Tibial artery (tissue), 4 donors: ENCODE measurements at regions not wholly inside any gene's neighbourhood (a gene's known extent, or its start where the extent isn't known, plus 50 kb on each side); places are given as distances from the start of the nearest gene placed in this dataset.

ENCODE experiments used
- DNase-seq, 2 donors: peaks; one replicate each; pipeline ENCODE4 v3.0.0-alpha.2; 2019
- H3K27ac ChIP-seq, 2 donors: fragments of 200-600 bp; sonication (generic) in 1 of 2; 1 replicate in 1 of 2; 2 replicates in 1 of 2; pipeline ENCODE4 v1.5.1; 2018 to 2019; ENCODE audit warnings: mild to moderate bottlenecking in 1 of 2
- H3K27me3 ChIP-seq, 2 donors: fragments of 200-600 bp; sonication (generic) in 1 of 2; one replicate each; pipeline versions ENCODE4 v1.5.1 to v1.6.0; 2016 to 2019
- H3K36me3 ChIP-seq, 3 donors: fragments of 200-600 bp; sonication (generic) in 2 of 3; one replicate each; pipeline ENCODE4 v1.5.1; 2016 to 2019; ENCODE audit warnings: mild to moderate bottlenecking in 2 of 3
- H3K4me1 ChIP-seq, 4 donors: fragments of 200-600 bp; sonication (generic) in 2 of 4; 1 replicate in 3 of 4; 2 replicates in 1 of 4; pipeline ENCODE4 v1.5.1; 2016 to 2019
- H3K4me3 ChIP-seq, 2 donors: fragments of 200-600 bp; sonication (generic) in 1 of 2; 1 replicate in 1 of 2; 2 replicates in 1 of 2; pipeline ENCODE4 v1.5.1; 2018 to 2019; ENCODE audit warnings: mild to moderate bottlenecking in 2 of 2
- H3K9me3 ChIP-seq, 3 donors: fragments of 200-600 bp; sonication (generic) in 1 of 3; one replicate each; pipeline ENCODE4 v1.5.1; 2016 to 2019
- CTCF ChIP-seq, 2 experiments: fragments of 200-600 bp in 1 of 2; fragments of 450-650 bp in 1 of 2; IDR thresholded peaks; one replicate each; pipeline ENCODE4 v1.5.1; 2017 to 2019; ENCODE audit warnings: antibody characterized with exemption in 2 of 2, mild to moderate bottlenecking in 1 of 2, moderate library complexity in 1 of 2
- intact Hi-C: fragments of 100-400 bp; cut with DNase I; formaldehyde crosslinking; loops from one replicate; pipeline ENCODE4 v1.15.0; 2023; ENCODE audit warnings: low total_unique reads

DNA sequence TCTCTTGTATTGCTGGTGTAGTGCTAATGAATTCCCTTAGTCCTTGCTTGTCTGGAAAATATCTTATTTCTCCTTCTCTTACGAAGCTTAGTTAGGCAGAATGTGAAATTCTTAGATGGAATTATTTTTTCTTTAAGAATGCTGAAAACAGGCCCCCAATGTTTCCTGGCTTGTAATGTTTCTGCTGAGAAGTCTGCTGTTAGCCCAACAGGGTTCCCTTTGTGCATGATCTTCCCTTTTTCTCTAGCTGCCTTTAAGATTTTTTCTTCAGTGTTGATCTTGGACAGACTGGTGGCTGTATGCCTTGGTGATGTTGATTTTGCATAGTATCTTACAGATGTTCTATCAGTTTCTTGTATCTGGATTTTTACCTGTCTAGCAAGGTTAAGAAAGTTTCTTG lies 191.3 kb upstream of the DMRTA1 start:
- H3K4me1 ChIP-seq, result no peaks in the 10 kb centered on the region
- intact Hi-C loops, result no loop called here
- peaks cover 0 to 27% (median 22%) of the 10 kb centered on the region in 3 donors for H3K9me3 ChIP-seq
- H3K27me3 ChIP-seq, result no peaks in the 10 kb centered on the region
- no peak for DNase-seq
- no peak overlapping the region for H3K27ac ChIP-seq
- no peaks in the 10 kb centered on the region for H3K36me3 ChIP-seq
- no peak for TF ChIP-seq CTCF (IDR thresholded peaks at IDR 0.05)
- H3K4me3 ChIP-seq, result no peak overlapping the region

GRCh38 chr9:22256381-22256780 lies 190.2 kb upstream of the DMRTA1 start:
- H3K27me3 ChIP-seq, result no peaks in the 10 kb centered on the region
- TF ChIP-seq CTCF (IDR thresholded peaks at IDR 0.05), result no peak
- no peaks in the 10 kb centered on the region for H3K4me1 ChIP-seq
- intact Hi-C loops, result no loop called here
- no peak overlapping the region for H3K27ac ChIP-seq
- no peak for DNase-seq
- no peaks in the 10 kb centered on the region for H3K36me3 ChIP-seq
- peaks cover 0 to 22% (median 17%) of the 10 kb centered on the region in 3 donors for H3K9me3 ChIP-seq
- H3K4me3 ChIP-seq, result no peak overlapping the region

DNA sequence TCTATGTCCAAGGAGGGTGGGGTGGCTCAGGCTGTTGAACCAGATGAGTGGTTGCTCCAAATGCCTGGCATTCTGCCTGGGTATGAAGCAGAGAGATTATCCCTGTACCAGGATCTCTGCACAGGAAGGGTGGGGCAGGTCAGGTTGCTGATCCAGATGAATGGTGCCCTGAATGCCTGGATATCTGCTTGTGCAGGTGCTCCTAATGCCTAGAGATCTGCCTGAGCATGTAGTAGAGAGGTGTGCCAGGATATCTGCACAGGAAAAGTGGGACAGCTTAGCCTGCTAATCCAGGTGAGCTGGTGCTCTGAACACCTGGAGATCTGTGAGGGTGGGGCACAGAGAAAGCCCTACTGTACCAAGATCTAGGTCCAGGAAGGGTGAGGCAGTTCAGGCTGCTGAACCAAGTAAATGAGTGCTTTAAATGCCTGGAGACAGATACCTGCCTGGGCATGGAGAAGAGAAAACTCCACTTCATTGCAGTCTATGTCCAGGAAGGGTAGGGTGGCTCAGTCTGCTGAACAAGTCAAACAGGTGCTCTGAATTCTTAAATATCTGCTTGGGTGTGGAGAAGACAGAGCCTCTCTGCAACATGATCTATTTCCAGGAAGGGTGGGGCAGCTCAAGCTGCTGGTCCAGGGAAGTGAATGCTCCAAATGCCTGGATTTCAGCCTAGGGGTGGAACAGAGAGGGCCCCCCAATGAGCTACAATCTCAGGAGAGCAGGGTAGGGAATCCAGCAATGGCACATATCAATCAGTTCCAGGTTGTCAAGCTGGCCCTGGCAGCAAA lies 189.4 kb upstream of the DMRTA1 start:
- Histone ChIP-seq H3K27me3 (no peaks in the 10 kb centered on the region), H3K9me3 (peaks cover 0 to 13% (median 11%) of the 10 kb centered on the region in 3 donors), H3K27ac (no peak overlapping the region), H3K4me1 (no peaks in the 10 kb centered on the region), H3K36me3 (no peaks in the 10 kb centered on the region), H3K4me3 (no peak overlapping the region)
- no peak for DNase-seq
- TF ChIP-seq CTCF (IDR thresholded peaks at IDR 0.05), result no peak
- intact Hi-C loops, result no loop called here

DNA sequence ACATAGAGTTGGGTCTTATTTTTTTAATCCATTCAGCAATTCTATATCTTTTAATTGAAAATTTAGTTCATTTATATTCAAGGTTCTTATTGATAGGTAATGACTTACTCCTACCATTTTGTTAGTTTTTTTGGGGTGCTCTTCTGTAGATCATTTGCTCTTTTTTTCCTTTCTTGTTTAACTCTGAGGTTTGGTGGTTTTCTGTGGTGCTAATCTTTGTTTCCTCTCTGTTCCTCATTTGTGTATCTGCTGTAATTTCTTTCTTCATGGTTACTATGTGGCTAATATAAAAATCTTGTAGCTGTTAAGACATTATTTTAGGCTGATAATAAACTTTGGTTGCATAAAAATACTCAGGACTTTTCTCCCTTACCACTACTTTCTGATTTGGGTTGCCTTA lies 181.6 kb upstream of the DMRTA1 start:
- intact Hi-C loops, result no loop called here
- no peaks in the 10 kb centered on the region for H3K9me3 ChIP-seq
- no peaks in the 10 kb centered on the region for H3K4me1 ChIP-seq
- H3K27ac ChIP-seq, result no peak overlapping the region
- DNase-seq, result no peak
- no peaks in the 10 kb centered on the region for H3K27me3 ChIP-seq
- no peaks in the 10 kb centered on the region for H3K36me3 ChIP-seq
- H3K4me3 ChIP-seq, result no peak overlapping the region
- TF ChIP-seq CTCF (IDR thresholded peaks at IDR 0.05), result no peak

- H3K9me3 ChIP-seq, result no peaks in the 10 kb centered on the region
- intact Hi-C loops, result no loop called here
- H3K27ac ChIP-seq, result no peak overlapping the region
- no peak overlapping the region for H3K4me3 ChIP-seq
- no peaks in the 10 kb centered on the region for H3K36me3 ChIP-seq
- DNase-seq, result no peak
- no peaks in the 10 kb centered on the region for H3K4me1 ChIP-seq
- no peak for TF ChIP-seq CTCF (IDR thresholded peaks at IDR 0.05)
- no peaks in the 10 kb centered on the region for H3K27me3 ChIP-seq
Observed at GRCh38 chr9:22265534-22265933, 181.1 kb upstream of the DMRTA1 start.
